Loucy (cell line): ENCODE measurements at regions not wholly inside any gene's neighbourhood (a gene's known extent, or its start where the extent isn't known, plus 50 kb on each side); places are given as distances from the start of the nearest gene placed in this dataset.

Source experiments
- CTCF ChIP-seq: fragments of 200-600 bp; sonication (generic); conservative IDR thresholded peaks from 2 replicates; pipeline ENCODE4 v1.5.1; 2014; ENCODE audit warnings: mild to moderate bottlenecking, antibody characterized with exemption, low read length
- EZH2phosphoT487 ChIP-seq: fragments of 200-600 bp; IDR thresholded peaks from 2 replicates; pipeline ENCODE4 v1.6.1; 2018; ENCODE audit warnings: antibody characterized with exemption, mild to moderate bottlenecking, moderate library complexity, borderline replicate concordance

- no peak for TF ChIP-seq CTCF
- no peak for TF ChIP-seq EZH2phosphoT487
Measured at GRCh38 chr11:92707173-92707619, 262.3 kb upstream of the MTNR1B start.
